ENCODE measurements at regions not wholly inside any gene's neighbourhood (a gene's known extent, or its start where the extent isn't known, plus 50 kb on each side); places are given as distances from the start of the nearest gene placed in this dataset.

GRCh38 chr16:89027281-89027680, 50.3 kb upstream of the CBFA2T3 start:
- no peak for DNase-seq (ENCODE audit: low read depth)

DNA sequence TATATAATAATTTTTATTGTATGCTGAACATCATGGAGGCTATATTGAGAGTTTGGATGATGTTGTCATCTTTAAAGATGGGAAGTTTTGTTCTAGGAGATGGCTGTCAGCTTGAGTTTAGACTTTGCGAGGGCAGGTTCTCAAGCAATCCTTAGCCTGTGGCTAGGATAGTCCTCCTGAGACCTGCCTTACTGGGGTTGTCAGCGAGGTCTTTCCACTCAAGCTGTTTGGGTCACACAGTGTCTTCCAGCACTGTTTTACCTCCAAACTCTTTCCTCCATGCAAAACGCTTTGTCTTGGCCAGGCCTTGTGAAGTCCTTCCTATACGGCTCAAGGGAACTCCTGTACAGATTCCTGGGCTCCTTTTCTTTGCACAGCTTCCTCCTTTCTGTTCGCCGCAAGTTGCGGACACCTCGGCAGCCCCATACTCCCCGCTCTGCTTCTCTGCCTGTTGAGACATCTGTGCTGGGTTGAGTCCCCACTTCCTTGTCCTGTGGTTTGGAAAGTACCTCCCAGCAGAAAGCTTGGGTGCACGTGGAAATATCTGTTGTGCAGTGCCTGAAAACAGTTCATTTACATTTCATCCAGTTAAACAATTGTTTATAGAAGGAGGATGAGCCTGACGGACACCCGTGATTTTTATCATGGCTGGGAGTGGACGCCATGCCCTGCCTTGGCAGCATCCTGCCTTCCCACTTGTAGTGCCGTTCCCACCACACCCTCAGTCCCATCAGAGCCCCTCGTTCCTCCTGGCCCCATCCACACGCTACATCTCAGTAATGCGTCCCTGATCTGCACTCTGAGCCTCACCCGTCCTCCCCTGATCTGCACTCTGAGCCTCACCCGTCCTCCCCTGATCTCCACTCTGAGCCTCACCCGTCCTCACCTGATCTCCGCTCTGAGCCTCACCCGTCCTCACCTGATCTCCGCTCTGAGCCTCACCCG, 55.0 kb upstream of the CBFA2T3 start:
- DNase-seq (ENCODE audit: low read depth) = peak; percentile 49

- DNase-seq (ENCODE audit: low read depth) = no peak
These were observed 56.3 kb upstream of the CBFA2T3 start for GRCh38 chr16:89033304-89033703.

GRCh38 chr16:89033796-89034572, 57.0 kb upstream of the CBFA2T3 start:
- no peak for DNase-seq (ENCODE audit: low read depth)

GRCh38 chr16:89034573-89034961, 57.6 kb upstream of the CBFA2T3 start:
- no peak for DNase-seq (ENCODE audit: low read depth)

DNA sequence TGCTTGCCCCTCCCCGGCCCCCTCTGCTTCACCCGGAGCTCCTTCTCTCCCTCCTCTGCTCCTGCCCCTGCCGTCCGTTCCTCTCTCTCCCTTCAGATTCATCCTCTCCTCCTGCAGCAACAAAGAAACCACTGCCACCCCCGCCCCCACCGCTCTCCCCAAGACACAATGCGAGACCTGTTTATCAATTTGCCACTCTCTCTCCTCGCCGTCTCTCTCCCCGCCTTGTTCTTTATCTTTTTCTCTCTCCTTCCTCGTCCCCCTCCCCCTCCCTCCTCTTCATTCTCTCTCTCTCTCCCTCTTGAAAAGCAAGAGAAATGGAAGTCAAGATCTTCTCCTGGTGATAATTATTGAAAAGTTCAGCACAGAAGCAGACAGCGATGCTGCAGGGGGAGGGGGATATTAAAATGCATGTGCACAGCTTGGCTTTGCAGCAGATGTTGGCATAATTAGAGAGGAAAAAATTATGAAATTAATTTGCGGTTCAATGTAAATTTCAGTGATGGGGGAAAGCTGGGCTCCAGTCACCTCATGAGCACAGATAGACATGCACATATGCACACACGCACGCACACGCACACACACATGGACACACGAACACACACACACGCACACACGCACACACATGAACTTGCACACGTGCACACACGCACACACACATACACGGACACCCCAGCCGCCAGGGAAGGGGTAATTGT, 58.1 kb upstream of the CBFA2T3 start:
- no peak for DNase-seq (ENCODE audit: low read depth)

DNA sequence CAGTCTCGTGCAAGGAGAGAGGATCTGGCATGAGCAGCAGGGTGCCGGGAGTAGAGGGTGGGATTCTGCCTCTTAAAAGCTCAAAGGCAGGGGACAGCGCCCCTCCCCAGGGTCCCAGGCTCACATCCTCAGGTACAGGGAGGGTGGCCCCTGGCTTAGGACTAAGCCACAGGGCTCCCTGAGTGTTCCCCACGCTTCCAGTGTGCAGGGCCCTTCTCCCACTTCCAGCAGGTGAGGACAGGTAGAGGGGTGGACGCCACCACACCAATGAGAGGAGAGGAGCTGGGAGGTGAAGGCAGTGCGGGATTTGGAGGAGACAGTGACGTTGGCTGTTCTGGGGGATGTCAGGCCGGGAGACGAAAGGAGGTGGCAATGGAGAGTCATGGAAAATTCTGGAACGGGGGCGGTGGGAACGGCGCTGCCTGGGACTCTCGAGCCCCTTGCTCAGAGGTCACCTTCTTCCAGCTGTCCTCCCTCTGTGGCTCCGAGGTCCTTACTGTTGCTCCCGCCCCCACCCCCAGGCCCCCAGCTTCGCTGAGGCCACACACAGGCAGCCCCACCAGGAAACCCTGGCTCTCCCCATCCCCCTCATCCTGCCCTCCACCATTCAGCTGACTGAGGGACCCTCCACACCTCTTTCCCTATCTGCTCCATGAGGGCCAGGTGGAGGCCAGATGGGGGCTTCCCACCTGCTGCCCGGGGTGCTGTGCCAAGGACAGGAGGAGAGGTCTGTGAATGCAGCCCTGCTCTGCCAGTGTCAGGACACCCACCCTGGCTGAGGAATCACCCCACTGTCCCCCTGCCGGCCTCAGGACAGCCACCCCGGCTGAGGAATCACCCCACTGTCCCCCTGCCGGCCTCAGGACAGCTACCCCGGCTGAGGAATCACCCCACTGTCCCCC, 57.7 kb upstream of the ACSF3 start:
- no peak for DNase-seq (ENCODE audit: low read depth)

DNA sequence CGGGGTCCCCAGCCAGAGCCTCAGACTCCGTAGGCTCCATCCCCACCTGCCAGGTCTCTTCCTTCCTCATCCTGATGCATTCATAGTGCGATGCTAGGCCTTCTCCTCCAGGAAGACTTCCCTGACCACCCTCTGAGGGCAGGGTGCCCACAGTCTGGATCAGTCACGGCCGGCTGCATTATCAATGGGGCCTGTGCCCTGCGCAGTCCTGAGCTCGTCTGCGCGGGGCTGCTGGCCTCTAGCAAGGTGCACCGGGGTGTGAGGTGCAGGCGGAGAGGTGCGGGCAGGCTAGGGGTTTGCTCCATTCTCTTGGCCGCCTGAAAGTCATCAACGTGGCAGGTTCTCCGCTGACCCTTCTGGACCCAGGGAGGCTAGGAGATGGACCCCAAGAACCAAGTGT, 56.9 kb upstream of the ACSF3 start:
- DNase-seq (ENCODE audit: low read depth) = no peak

DNA sequence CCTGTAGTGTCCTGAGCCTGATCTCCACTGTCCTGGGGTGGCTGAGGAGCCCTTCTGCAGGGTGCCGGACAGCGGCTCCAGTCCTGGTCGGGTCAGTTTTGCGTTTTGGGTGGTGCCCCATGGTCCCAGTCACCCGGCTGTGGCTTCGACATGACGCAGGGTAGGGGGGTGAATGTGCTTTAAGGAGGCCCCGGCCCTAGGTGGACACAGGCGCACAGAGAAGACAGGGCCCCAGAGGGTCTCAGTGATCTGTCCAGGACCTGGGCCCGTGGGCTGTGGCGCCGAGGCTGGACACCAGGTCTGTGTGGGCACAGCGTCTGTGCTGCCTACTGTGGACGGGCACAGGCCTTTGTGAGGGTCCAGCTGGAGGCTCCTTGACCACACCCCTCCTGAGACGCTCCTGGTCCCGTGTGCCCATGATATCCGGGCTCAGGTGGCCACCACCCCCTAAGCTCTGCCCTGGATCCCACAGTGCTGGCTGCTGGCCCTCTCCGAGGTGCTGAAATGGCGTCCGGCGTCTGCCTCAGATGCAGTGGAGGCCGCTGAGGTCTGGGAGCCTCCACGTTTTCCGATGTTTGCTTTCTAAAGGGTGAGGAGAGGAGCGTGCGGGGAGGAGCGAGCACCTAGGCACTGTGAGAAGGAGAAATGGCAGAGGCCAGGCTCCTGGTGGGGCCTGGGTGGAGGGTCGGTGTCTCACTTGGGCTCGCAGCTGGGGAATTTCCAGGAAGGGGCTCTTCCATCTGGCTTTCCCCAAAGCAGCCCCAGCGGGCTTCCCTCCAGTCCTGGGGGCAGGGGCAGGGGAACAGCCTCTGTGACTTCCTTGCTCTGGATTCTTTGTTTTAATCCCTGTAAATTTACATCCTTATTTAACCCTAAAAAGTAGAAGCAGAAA, 56.1 kb upstream of the ACSF3 start:
- DNase-seq (ENCODE audit: low read depth) = no peak

GRCh38 chr16:89038221-89038721, 55.4 kb upstream of the ACSF3 start:
- no peak for DNase-seq (ENCODE audit: low read depth)

GRCh38 chr16:89038811-89039735, 54.6 kb upstream of the ACSF3 start:
- DNase-seq (ENCODE audit: low read depth) = no peak

- DNase-seq (ENCODE audit: low read depth) = no peak
These were observed 53.9 kb upstream of the ACSF3 start for GRCh38 chr16:89039756-89040155.

GRCh38 chr16:89040391-89040790, 53.3 kb upstream of the ACSF3 start:
- no peak for DNase-seq (ENCODE audit: low read depth)

DNA sequence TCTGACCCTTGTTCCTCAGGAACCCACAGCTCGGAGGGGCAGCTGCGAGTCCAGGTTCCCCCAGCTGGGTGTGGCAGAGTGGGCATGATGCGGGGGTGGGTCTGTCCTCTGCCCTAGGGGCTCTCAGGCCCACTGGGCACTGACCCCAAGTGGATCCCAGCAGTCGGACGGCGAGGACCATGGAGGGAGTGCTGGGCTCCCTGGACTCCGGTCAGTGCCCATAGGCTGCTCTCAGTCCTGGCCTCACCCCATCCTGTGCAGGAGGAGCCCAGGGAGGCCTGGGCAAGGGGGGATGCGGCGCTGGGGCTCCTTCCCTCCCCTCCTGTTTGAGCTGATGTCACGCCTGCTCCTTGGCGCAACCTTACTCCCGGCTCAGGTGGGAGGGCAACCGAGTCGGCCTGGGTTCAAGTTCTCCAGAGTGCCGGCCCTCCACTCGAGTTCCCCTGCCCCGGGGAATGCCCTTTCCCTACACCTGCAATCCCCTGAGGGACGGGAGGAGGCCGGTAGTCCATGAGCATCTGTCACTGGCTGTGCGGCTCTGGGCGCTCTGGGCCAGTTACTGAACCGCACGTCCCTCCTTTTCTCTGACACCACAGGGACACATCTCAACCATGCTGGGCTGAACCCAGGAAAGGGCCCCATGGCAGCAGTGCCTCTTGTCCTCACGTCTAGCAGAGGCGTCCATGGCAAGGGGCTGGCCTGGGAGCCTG, 52.6 kb upstream of the ACSF3 start:
- DNase-seq (ENCODE audit: low read depth) = no peak

DNA sequence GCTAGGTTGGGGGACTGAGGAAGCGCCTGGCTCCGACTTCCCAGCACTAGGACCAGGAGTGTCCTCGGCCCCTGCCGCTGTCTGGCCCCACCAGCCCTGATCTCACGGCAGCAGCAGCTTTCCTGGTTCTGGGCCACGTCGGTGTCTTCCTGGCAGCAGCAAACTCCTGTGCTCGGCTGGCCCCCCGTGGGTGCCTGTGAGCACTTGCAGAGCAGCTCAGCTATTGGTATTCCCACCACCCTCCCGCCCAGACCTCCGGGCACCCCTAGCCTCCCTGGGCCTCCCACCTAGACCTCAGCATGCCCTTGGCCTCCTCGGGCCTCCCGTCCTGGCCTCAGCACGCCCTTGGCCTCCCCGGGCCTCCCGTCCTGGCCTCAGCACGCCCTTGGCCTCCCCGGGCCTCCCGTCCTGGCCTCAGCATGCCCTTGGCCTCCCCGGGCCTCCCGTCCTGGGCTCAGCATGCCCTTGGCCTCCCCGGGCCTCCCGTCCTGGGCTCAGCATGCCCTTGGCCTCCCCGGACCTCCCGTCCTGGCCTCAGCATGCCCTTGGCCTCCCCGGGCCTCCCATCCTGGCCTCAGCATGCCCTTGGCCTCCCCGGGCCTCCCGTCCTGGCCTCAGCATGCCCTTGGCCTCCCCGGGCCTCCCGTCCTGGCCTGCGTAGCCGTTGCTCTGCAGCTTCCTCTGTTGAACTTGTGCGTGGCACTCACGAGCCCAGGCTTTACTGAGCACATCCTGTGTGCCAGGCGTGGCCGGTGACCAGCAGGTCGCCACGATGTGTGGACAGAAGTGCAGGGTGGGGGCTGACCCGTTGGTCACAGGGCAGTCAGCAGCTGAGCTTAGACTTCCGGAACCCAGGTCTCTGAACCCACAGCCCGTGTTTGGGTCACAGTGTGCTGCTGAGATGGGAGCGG, 51.8 kb upstream of the ACSF3 start:
- no peak for DNase-seq (ENCODE audit: low read depth)

- no peak for DNase-seq (ENCODE audit: low read depth)
These were observed 50.7 kb upstream of the ACSF3 start for GRCh38 chr16:89042711-89043551.

Data from activated gamma-delta T cell treated with anti-CD3 and anti-CD28 coated beads, Interleukin-2, amount 50 U/mL, for 16 hours (primary cell).